HepG2 (cell line): ENCODE measurements at regions not wholly inside any gene's neighbourhood (a gene's known extent, or its start where the extent isn't known, plus 50 kb on each side); places are given as distances from the start of the nearest gene placed in this dataset.

Experiments used
- ATAC-seq: fragments of 200-7000 bp; cut with Tn5 transposase; 3 replicates; pipeline ENCODE4 v1.9.1; 2020; ENCODE audit warnings: mild to moderate bottlenecking, moderate library complexity
- BruUV-seq: library from RNA; stranded (reverse); fragments of 400-500 nt; replicated peaks from 2 replicates; lab custom pipeline; 2021; lab: Mats Ljungman, UMichigan
- CTCF ChIA-PET: fragments of 300-600 bp; formaldehyde crosslinking; extraction: SDS; loops from one replicate; lab custom pipeline; 2021; ENCODE audit warnings: low total read pairs, inconsistent platforms, low intra/inter-chr PET ratio; lab: Yijun Ruan, JAX
- POLR2A ChIA-PET: fragments of 350-600 bp; sonication (Branson Sonifier 250); formaldehyde crosslinking; loops from one replicate; lab custom pipeline; 2020; ENCODE audit warnings: antibody characterized with exemption, inconsistent platforms; lab: Yijun Ruan, JAX
- DNase-seq: peaks from one replicate; pipeline ENCODE4 v3.0.0-alpha.2; 2015; ENCODE audit warnings: low spot score
- FAIRE-seq: peaks from 3 replicates; lab custom pipeline; 2011; peaks lifted over from hg19 to GRCh38; lab: Jason Lieb, UNC
- H2AFZ ChIP-seq: one replicate; pipeline ENCODE4 v1.6.1; 2011; ENCODE audit warnings: low read length, inconsistent platforms
- H3K27ac ChIP-seq: fragments of 300-600 bp; 3 replicates; pipeline ENCODE4 v1.8.0; 2011; ENCODE audit warnings: mixed run types, mild to moderate bottlenecking, mixed read lengths, low read length, inconsistent platforms; ENCODE audit not compliant: insufficient read depth; ENCODE audit errors: extremely low read length
- H3K27me3 ChIP-seq, 2 experiments: fragments of 200-600 bp in 1 of 2; 2 replicates in 1 of 2; 3 replicates in 1 of 2; pipeline versions ENCODE4 v1.6.0 to v1.8.0; 2011; ENCODE audit warnings: low read length in 2 of 2, mild to moderate bottlenecking in 2 of 2, moderate library complexity in 2 of 2, inconsistent platforms in 1 of 2; ENCODE audit not compliant: insufficient read depth in 2 of 2, control insufficient read depth in 1 of 2
- H3K36me3 ChIP-seq, 2 experiments: fragments of 200-600 bp in 1 of 2; replicated peaks in 1 of 2; 2 replicates in 1 of 2; 3 replicates in 1 of 2; pipeline versions ENCODE4 v1.5.1 to v1.8.0; 2011; ENCODE audit warnings: low read length in 2 of 2, inconsistent platforms in 1 of 2; ENCODE audit not compliant: insufficient read depth in 2 of 2, control insufficient read depth in 1 of 2
- H3K4me1 ChIP-seq: 2 replicates; pipeline ENCODE4 v1.5.1; 2012; ENCODE audit warnings: low read length, inconsistent platforms; ENCODE audit not compliant: insufficient read depth
- H3K4me2 ChIP-seq: 2 replicates; pipeline ENCODE4 v1.6.0; 2011; ENCODE audit warnings: low read depth, low read length, inconsistent platforms
- H3K4me3 ChIP-seq, 3 experiments: fragments of 200-600 bp in 1 of 3; sonication (generic), shearing (Covaris generic) in 1 of 3; replicated peaks in 1 of 3; 2 replicates each; pipeline ENCODE4 v1.5.1; 2011 to 2016; ENCODE audit warnings: low read length in 3 of 3, inconsistent platforms in 2 of 3, low read depth in 2 of 3, mild to moderate bottlenecking in 2 of 3, control low read depth in 1 of 3, mixed read lengths in 1 of 3; ENCODE audit not compliant: insufficient read depth in 1 of 3
- H3K79me2 ChIP-seq: one replicate; pipeline ENCODE4 v1.6.1; 2011; ENCODE audit warnings: low read length, inconsistent platforms; ENCODE audit not compliant: insufficient read depth
- H3K9ac ChIP-seq: 2 replicates; pipeline ENCODE4 v1.6.0; 2011; ENCODE audit warnings: mild to moderate bottlenecking, low read depth, low read length, inconsistent platforms; ENCODE audit not compliant: insufficient read depth
- H3K9me3 ChIP-seq: 2 replicates; pipeline ENCODE4 v1.5.1; 2012; ENCODE audit warnings: mild to moderate bottlenecking, low read length
- H4K20me1 ChIP-seq: 2 replicates; pipeline ENCODE4 v1.6.0; 2011; ENCODE audit warnings: inconsistent platforms, mild to moderate bottlenecking, low read length, moderate library complexity; ENCODE audit not compliant: insufficient read depth
- AKAP8 ChIP-seq: sonication (generic); formaldehyde crosslinking; IDR thresholded peaks from 2 replicates; pipeline ENCODE4 v1.5.1; 2020; ENCODE audit warnings: mild to moderate bottlenecking, missing genetic modification reagents
- WGBS: methylation state at CpG from one replicate; pipeline ENCODE4 v1.1.6; 2017; ENCODE audit warnings: low lambda C conversion rate; 5-methylcytosine and 5-hydroxymethylcytosine counted together
- in situ Hi-C: cut with HindIII; loops from 2 replicates; pipeline ENCODE4 v1.10.0; 2017; ENCODE audit warnings: low pct_unique_long_range_greater_than_20kb; ENCODE audit not compliant: extremely low pct_ligation_motif_present
- intact Hi-C: fragments of 100-400 bp; cut with micrococcal nuclease; formaldehyde crosslinking; loops from one replicate; pipeline ENCODE4 v1.10.0; 2022; ENCODE audit not compliant: unreplicated experiment
- TF ChIP-seq, protein P1 (sequence below): sonication (generic); formaldehyde crosslinking; IDR thresholded peaks from 2 replicates; pipeline ENCODE4 v1.9.0; 2021; ENCODE audit warnings: mild to moderate bottlenecking, missing genetic modification reagents
- TF ChIP-seq, protein P2 (sequence below): sonication (generic); formaldehyde crosslinking; IDR thresholded peaks from 2 replicates; pipeline ENCODE4 v1.4.0; 2020; ENCODE audit warnings: mild to moderate bottlenecking, missing genetic modification reagents
- TF ChIP-seq, protein P3 (sequence below): sonication (generic); formaldehyde crosslinking; IDR thresholded peaks from 2 replicates; pipeline ENCODE4 v1.4.0; 2020; ENCODE audit warnings: mild to moderate bottlenecking, low read depth, missing genetic modification reagents

DNA sequence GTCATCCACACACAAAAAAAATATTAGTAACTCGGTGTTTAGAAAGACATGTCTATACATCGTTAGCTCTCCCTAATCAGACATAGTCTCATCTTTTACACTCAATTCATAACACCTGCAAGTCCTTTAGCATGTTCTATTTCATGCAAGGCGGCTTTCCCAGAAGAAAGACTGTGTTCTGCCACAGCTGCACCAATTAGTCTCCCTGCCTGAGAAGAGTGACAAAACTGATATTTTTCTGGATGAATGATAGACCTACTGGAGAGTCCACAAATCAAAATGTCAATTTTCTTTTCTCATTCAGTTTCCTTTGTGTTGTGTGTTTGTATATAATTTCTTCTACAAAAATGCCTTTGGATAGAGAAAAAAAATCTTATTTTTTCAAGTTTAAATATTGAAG, 435.8 kb upstream of the EPHA3 start:
- no peak overlapping the region for H3K9ac ChIP-seq
- in situ Hi-C loops, result no loop called here
- H3K27ac ChIP-seq, result no peak overlapping the region
- intact Hi-C loops, result no loop called here
- ChIA-PET CTCF (no interaction called here), POLR2A (no interaction called here)
- BruUV-seq, result no TSS peak
- H3K4me3 ChIP-seq, result no peak overlapping the region
- no peaks in the 10 kb centered on the region; a peak in 1 of 5 replicates for H3K27me3 ChIP-seq
- no peaks in the 10 kb centered on the region for H3K4me1 ChIP-seq
- 3% methylated on average over 3 of the region's 3 CpGs for WGBS
- no peaks in the 10 kb centered on the region for H3K9me3 ChIP-seq
- no peaks in the 10 kb centered on the region for H3K36me3 ChIP-seq
- DNase-seq (no peak), FAIRE-seq (no peak), ATAC-seq (no peak)
- H3K4me2 ChIP-seq, result no peak overlapping the region
- H2AFZ ChIP-seq, result no peak overlapping the region
- H4K20me1 ChIP-seq, result no peaks in the 10 kb centered on the region
- no peaks in the 10 kb centered on the region for H3K79me2 ChIP-seq
- TF ChIP-seq, protein P1, sequence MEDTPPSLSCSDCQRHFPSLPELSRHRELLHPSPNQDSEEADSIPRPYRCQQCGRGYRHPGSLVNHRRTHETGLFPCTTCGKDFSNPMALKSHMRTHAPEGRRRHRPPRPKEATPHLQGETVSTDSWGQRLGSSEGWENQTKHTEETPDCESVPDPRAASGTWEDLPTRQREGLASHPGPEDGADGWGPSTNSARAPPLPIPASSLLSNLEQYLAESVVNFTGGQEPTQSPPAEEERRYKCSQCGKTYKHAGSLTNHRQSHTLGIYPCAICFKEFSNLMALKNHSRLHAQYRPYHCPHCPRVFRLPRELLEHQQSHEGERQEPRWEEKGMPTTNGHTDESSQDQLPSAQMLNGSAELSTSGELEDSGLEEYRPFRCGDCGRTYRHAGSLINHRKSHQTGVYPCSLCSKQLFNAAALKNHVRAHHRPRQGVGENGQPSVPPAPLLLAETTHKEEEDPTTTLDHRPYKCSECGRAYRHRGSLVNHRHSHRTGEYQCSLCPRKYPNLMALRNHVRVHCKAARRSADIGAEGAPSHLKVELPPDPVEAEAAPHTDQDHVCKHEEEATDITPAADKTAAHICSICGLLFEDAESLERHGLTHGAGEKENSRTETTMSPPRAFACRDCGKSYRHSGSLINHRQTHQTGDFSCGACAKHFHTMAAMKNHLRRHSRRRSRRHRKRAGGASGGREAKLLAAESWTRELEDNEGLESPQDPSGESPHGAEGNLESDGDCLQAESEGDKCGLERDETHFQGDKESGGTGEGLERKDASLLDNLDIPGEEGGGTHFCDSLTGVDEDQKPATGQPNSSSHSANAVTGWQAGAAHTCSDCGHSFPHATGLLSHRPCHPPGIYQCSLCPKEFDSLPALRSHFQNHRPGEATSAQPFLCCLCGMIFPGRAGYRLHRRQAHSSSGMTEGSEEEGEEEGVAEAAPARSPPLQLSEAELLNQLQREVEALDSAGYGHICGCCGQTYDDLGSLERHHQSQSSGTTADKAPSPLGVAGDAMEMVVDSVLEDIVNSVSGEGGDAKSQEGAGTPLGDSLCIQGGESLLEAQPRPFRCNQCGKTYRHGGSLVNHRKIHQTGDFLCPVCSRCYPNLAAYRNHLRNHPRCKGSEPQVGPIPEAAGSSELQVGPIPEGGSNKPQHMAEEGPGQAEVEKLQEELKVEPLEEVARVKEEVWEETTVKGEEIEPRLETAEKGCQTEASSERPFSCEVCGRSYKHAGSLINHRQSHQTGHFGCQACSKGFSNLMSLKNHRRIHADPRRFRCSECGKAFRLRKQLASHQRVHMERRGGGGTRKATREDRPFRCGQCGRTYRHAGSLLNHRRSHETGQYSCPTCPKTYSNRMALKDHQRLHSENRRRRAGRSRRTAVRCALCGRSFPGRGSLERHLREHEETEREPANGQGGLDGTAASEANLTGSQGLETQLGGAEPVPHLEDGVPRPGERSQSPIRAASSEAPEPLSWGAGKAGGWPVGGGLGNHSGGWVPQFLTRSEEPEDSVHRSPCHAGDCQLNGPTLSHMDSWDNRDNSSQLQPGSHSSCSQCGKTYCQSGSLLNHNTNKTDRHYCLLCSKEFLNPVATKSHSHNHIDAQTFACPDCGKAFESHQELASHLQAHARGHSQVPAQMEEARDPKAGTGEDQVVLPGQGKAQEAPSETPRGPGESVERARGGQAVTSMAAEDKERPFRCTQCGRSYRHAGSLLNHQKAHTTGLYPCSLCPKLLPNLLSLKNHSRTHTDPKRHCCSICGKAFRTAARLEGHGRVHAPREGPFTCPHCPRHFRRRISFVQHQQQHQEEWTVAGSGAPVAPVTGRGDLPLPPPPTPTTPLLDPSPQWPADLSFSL (CRISPR knock-in tag), result no peak
- TF ChIP-seq, protein P2, sequence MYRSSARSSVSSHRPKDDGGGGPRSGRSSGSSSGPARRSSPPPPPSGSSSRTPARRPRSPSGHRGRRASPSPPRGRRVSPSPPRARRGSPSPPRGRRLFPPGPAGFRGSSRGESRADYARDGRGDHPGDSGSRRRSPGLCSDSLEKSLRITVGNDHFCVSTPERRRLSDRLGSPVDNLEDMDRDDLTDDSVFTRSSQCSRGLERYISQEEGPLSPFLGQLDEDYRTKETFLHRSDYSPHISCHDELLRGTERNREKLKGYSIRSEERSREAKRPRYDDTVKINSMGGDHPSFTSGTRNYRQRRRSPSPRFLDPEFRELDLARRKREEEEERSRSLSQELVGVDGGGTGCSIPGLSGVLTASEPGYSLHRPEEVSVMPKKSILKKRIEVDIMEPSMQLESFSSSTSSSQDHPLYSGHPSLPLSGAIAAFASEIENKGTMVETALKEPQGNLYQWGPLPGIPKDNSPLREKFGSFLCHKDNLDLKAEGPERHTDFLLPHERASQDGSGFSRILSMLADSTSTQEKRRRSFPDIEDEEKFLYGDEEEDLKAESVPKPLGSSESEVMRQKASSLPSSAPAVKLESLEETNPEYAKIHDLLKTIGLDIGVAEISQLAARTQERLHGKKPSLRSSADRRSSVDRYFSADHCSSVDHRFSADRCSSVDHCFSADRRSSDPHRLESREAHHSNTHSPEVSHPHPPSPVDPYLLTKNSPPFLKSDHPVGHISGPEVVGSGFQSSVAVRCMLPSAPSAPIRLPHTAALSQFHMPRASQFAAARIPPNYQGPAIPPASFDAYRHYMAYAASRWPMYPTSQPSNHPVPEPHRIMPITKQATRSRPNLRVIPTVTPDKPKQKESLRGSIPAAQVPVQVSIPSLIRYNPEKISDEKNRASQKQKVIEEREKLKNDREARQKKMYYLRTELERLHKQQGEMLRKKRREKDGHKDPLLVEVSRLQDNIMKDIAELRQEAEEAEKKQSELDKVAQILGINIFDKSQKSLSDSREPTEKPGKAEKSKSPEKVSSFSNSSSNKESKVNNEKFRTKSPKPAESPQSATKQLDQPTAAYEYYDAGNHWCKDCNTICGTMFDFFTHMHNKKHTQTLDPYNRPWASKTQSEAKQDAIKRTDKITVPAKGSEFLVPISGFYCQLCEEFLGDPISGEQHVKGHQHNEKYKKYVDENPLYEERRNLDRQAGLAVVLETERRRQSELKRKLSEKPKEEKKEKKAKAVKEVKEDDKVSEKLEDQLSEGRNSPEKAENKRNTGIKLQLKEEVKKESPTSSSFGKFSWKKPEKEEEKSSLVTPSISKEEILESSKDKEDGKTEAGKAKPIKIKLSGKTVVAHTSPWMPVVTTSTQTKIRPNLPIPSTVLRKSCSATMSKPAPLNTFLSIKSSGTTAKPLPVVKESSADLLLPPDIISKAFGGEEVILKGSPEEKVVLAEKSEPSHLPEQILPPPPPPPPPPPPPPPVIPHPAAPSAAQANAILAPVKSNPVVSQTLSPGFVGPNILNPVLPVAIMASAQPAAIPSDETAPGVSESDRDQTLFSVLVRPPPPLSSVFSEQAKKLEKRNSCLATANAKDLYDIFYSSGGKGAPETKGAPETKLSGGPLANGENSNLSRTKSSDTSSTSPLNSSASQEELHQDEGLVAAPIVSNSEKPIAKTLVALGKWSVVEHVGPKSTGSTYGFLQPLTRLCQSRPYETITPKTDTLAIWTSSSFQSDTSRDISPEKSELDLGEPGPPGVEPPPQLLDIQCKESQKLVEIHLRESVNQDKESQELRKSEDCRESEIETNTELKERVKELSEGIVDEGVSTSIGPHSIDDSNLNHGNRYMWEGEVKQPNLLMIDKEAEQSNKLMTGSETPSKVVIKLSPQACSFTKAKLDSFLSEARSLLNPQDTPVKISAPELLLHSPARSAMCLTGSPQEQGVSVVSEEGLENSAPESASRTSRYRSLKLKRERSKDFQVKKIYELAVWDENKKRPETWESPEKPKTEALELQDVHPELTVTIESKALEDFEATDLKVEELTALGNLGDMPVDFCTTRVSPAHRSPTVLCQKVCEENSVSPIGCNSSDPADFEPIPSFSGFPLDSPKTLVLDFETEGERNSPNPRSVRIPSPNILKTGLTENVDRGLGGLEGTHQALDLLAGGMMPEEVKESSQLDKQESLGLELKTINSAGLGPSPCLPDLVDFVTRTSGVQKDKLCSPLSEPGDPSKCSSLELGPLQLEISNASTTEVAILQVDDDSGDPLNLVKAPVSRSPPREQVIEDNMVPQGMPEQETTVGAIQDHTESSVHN (CRISPR knock-in tag), result no peak
- TF ChIP-seq, protein P3, sequence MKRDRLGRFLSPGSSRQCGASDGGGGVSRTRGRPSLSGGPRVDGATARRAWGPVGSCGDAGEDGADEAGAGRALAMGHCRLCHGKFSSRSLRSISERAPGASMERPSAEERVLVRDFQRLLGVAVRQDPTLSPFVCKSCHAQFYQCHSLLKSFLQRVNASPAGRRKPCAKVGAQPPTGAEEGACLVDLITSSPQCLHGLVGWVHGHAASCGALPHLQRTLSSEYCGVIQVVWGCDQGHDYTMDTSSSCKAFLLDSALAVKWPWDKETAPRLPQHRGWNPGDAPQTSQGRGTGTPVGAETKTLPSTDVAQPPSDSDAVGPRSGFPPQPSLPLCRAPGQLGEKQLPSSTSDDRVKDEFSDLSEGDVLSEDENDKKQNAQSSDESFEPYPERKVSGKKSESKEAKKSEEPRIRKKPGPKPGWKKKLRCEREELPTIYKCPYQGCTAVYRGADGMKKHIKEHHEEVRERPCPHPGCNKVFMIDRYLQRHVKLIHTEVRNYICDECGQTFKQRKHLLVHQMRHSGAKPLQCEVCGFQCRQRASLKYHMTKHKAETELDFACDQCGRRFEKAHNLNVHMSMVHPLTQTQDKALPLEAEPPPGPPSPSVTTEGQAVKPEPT (CRISPR knock-in tag), result no peak
- TF ChIP-seq AKAP8 (CRISPR knock-in tag), result no peak
